Osteoblast (primary cell): ENCODE measurements at regions not wholly inside any gene's neighbourhood (a gene's known extent, or its start where the extent isn't known, plus 50 kb on each side); places are given as distances from the start of the nearest gene placed in this dataset.

Experiments used
- DNase-seq: peaks from one replicate; pipeline ENCODE4 v3.0.0; 2011; ENCODE audit warnings: low spot score, mixed read lengths; ENCODE audit not compliant: insufficient read length; ENCODE audit errors: missing footprints
- H2AFZ ChIP-seq: 2 replicates; pipeline ENCODE4 v1.6.0; 2011; ENCODE audit warnings: mild to moderate bottlenecking, low read length
- H3K27ac ChIP-seq: 2 replicates; pipeline ENCODE4 v1.5.1; 2011; ENCODE audit warnings: mild to moderate bottlenecking, low read depth, low read length, moderate library complexity
- H3K27me3 ChIP-seq: 2 replicates; pipeline ENCODE4 v1.6.0; 2012; ENCODE audit warnings: mild to moderate bottlenecking, control low read depth, inconsistent platforms, low read length, moderate library complexity; ENCODE audit not compliant: insufficient read depth
- H3K36me3 ChIP-seq: 2 replicates; pipeline ENCODE4 v1.5.1; 2011; ENCODE audit warnings: mild to moderate bottlenecking, low read length, control low read depth, moderate library complexity; ENCODE audit not compliant: insufficient read depth
- H3K4me1 ChIP-seq: 2 replicates; pipeline ENCODE4 v1.5.1; 2011; ENCODE audit warnings: mild to moderate bottlenecking, low read length, control low read depth, moderate library complexity; ENCODE audit not compliant: insufficient read depth
- H3K4me2 ChIP-seq: 2 replicates; pipeline ENCODE4 v1.6.0; 2011; ENCODE audit warnings: mild to moderate bottlenecking, low read length; ENCODE audit not compliant: insufficient read depth
- H3K4me3 ChIP-seq: fragments of 200-600 bp; sonication (generic); 3 replicates; pipeline ENCODE4 v1.5.1; 2012; ENCODE audit warnings: mild to moderate bottlenecking, low read length, inconsistent platforms; ENCODE audit not compliant: insufficient read depth
- H3K79me2 ChIP-seq: 2 replicates; pipeline ENCODE4 v1.6.0; 2012; ENCODE audit warnings: mild to moderate bottlenecking, low read length, control low read depth, inconsistent platforms; ENCODE audit not compliant: insufficient read depth
- H3K9me3 ChIP-seq: 2 replicates; pipeline ENCODE4 v1.5.1; 2011; ENCODE audit warnings: low read depth, low read length, control low read depth
- H4K20me1 ChIP-seq: 2 replicates; pipeline ENCODE4 v1.6.0; 2012; ENCODE audit warnings: mild to moderate bottlenecking, low read length, control low read depth; ENCODE audit not compliant: insufficient read depth
- TF ChIP-seq, protein P1 (sequence below): IDR thresholded peaks from 2 replicates; pipeline ENCODE4 v1.5.1; 2011; ENCODE audit warnings: mild to moderate bottlenecking, low read depth, low read length, moderate library complexity; ENCODE audit errors: extremely low read depth

DNA sequence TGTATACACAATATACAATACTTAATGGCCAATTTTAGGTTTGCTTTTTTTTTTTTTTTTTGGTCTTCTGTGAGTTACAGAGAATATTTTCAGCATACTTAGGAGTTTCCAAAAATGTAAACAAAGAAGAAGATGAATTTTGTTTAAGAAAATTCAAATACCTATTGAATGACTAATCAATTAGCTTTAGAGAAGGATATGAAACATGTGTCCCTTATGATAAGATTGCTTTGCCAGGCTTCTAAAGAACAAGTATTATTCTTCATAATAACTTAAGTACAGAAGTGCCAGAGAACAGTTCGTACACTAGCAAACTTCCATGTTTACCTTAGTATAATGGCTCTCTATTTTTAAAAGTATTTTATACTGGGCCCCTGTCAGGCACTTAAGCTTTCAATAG is 1191.0 kb upstream of the NCAM2 start:
- H3K27me3 ChIP-seq: no peaks in the 10 kb centered on the region
- H3K4me1 ChIP-seq: no peaks in the 10 kb centered on the region
- no peaks in the 10 kb centered on the region for H3K36me3 ChIP-seq
- H2AFZ ChIP-seq: no peak overlapping the region
- no peaks in the 10 kb centered on the region for H4K20me1 ChIP-seq
- DNase-seq: no peak
- H3K27ac ChIP-seq: no peak overlapping the region
- H3K4me2 ChIP-seq: no peak overlapping the region
- no peaks in the 10 kb centered on the region for H3K79me2 ChIP-seq
- H3K4me3 ChIP-seq: no peak overlapping the region
- no peaks in the 10 kb centered on the region for H3K9me3 ChIP-seq
- TF ChIP-seq, protein P1, sequence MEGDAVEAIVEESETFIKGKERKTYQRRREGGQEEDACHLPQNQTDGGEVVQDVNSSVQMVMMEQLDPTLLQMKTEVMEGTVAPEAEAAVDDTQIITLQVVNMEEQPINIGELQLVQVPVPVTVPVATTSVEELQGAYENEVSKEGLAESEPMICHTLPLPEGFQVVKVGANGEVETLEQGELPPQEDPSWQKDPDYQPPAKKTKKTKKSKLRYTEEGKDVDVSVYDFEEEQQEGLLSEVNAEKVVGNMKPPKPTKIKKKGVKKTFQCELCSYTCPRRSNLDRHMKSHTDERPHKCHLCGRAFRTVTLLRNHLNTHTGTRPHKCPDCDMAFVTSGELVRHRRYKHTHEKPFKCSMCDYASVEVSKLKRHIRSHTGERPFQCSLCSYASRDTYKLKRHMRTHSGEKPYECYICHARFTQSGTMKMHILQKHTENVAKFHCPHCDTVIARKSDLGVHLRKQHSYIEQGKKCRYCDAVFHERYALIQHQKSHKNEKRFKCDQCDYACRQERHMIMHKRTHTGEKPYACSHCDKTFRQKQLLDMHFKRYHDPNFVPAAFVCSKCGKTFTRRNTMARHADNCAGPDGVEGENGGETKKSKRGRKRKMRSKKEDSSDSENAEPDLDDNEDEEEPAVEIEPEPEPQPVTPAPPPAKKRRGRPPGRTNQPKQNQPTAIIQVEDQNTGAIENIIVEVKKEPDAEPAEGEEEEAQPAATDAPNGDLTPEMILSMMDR: no peak

DNA sequence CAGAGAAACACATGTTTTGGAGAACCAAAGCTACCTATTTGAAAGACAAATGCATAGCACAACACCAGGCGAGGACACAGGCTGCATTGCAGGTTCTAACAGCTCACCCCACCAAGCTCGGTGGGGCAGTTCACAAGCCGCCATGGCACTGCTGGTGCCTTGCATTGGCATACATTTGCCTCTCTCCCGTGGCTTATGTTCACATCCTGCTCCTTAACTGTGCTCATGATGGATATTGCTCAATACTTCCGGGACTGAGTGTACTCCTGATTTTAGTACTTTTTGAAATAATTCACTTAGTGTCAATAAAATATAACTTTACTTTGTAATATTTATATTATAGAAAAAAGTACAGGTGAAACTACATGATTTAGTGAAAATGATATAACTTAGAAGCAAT is 1187.4 kb upstream of the NCAM2 start:
- Histone ChIP-seq H3K4me3 (no peak overlapping the region), H3K27ac (no peak overlapping the region), H3K4me1 (no peaks in the 10 kb centered on the region), H3K4me2 (no peak overlapping the region), H2AFZ (no peak overlapping the region), H3K79me2 (no peaks in the 10 kb centered on the region), H3K36me3 (no peaks in the 10 kb centered on the region), H3K9me3 (no peaks in the 10 kb centered on the region), H3K27me3 (no peaks in the 10 kb centered on the region), H4K20me1 (no peaks in the 10 kb centered on the region)
- TF ChIP-seq, protein P1: no peak
- DNase-seq: no peak

DNA sequence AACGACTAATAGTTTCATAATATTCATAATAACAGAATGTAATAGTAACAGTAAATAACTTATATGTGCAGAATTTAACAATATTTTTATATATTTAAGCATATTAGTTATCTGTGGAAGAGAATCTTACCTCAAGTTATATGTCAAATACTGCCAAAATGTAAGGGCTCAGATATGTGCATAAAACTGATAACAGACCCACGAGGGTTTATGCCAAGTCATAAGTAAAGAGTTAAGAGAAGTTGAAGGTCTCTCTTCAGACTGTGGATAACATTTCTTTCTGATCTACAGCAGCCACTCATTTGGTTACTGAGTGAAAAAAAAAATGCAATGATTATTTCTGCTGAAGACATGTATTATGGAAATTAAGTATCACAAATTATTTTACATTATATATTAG is 1167.8 kb upstream of the NCAM2 start:
- H3K4me2 ChIP-seq: no peak overlapping the region
- no peaks in the 10 kb centered on the region for H3K27me3 ChIP-seq
- no peak overlapping the region for H2AFZ ChIP-seq
- H4K20me1 ChIP-seq: no peaks in the 10 kb centered on the region
- H3K36me3 ChIP-seq: no peaks in the 10 kb centered on the region
- DNase-seq: no peak
- no peaks in the 10 kb centered on the region for H3K9me3 ChIP-seq
- no peaks in the 10 kb centered on the region for H3K4me1 ChIP-seq
- no peak overlapping the region for H3K4me3 ChIP-seq
- TF ChIP-seq, protein P1: no peak
- H3K27ac ChIP-seq: no peak overlapping the region
- no peaks in the 10 kb centered on the region for H3K79me2 ChIP-seq

DNA sequence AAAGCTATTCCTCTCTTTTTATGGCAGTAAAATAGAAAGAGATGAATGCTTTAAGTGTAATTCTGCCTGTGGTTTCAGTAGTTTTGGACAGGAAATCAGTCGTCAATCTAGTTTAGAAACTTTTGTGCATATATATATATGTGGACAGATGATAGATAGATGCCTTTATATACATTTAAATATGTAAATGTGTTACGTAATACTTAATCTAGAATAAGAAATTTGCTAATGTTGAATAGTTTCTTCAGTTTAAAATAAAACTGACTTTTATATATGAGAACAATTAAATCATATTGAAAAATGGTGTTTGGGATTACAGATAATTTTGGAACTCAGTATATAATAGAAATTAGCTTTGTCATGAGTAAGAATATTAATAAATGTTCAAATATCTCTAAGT is 1165.7 kb upstream of the NCAM2 start:
- TF ChIP-seq, protein P1: no peak
- H3K9me3 ChIP-seq: no peaks in the 10 kb centered on the region
- H3K36me3 ChIP-seq: no peaks in the 10 kb centered on the region
- H3K79me2 ChIP-seq: no peaks in the 10 kb centered on the region
- no peak overlapping the region for H3K4me3 ChIP-seq
- H2AFZ ChIP-seq: no peak overlapping the region
- no peak overlapping the region for H3K27ac ChIP-seq
- H3K27me3 ChIP-seq: no peaks in the 10 kb centered on the region
- no peak overlapping the region for H3K4me2 ChIP-seq
- no peaks in the 10 kb centered on the region for H4K20me1 ChIP-seq
- no peak for DNase-seq
- H3K4me1 ChIP-seq: no peaks in the 10 kb centered on the region
